ENCODE measurements at regions not wholly inside any gene's neighbourhood (a gene's known extent, or its start where the extent isn't known, plus 50 kb on each side); places are given as distances from the start of the nearest gene placed in this dataset.

DNA sequence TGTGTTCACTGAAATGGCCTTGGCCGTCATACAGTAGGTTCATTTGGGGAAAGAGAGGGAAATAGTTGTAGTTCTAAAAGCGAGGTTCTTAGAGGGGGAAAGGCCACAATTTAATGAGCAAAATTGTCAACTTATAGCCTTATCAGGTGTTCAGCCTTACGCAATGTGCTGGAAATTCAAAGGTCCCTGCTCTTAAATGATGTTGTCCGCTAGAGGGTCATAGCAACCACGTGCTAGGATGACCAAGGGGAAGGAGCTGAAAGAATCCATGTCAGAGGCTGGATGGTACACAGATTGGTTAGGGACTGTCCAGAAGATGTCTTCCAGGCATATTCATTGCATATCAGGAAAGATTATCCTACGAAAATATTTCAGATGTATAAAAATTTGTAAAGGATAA, 282.3 kb upstream of the MEX3C start:
- TF ChIP-seq EZH2 (IDR thresholded peaks at IDR 0.05; ENCODE audit: low read length, unreplicated experiment) (no peak), EZH2phosphoT487 (IDR thresholded peaks at IDR 0.05; ENCODE audit: borderline replicate concordance, low read length) (no peak)
- TF ChIP-seq, protein P1, sequence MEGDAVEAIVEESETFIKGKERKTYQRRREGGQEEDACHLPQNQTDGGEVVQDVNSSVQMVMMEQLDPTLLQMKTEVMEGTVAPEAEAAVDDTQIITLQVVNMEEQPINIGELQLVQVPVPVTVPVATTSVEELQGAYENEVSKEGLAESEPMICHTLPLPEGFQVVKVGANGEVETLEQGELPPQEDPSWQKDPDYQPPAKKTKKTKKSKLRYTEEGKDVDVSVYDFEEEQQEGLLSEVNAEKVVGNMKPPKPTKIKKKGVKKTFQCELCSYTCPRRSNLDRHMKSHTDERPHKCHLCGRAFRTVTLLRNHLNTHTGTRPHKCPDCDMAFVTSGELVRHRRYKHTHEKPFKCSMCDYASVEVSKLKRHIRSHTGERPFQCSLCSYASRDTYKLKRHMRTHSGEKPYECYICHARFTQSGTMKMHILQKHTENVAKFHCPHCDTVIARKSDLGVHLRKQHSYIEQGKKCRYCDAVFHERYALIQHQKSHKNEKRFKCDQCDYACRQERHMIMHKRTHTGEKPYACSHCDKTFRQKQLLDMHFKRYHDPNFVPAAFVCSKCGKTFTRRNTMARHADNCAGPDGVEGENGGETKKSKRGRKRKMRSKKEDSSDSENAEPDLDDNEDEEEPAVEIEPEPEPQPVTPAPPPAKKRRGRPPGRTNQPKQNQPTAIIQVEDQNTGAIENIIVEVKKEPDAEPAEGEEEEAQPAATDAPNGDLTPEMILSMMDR (conservative IDR thresholded peaks at IDR 0.05; ENCODE audit: low read depth, low read length): no peak
